Activated naive CD4-positive, alpha-beta T cell treated with anti-CD3 and anti-CD28 coated beads, Interleukin-2, amount 10 ng/mL, durations not matched to agents 7 days and 5 days (primary cell): ENCODE measurements at regions not wholly inside any gene's neighbourhood (a gene's known extent, or its start where the extent isn't known, plus 50 kb on each side); places are given as distances from the start of the nearest gene placed in this dataset.

ENCODE experiments used
- CTCF ChIA-PET: fragments of 350-600 bp; sonication (Branson Sonifier 250); formaldehyde crosslinking; loops from one replicate; lab custom pipeline; 2021; ENCODE audit warnings: antibody characterized with exemption; lab: Charles Lee
- DNase-seq: peaks from one replicate; pipeline ENCODE4 v3.0.0-alpha.2; 2020
- H3K27ac Mint-ChIP-seq: one replicate; pipeline ENCODE4 v1.8.0; 2021; ENCODE audit warnings: mild to moderate bottlenecking, moderate library complexity, mixed read lengths
- H3K27me3 Mint-ChIP-seq: one replicate; pipeline ENCODE4 v1.8.0; 2021; ENCODE audit warnings: mild to moderate bottlenecking, mixed read lengths
- H3K36me3 Mint-ChIP-seq: one replicate; pipeline ENCODE4 v1.8.0; 2021; ENCODE audit warnings: mixed read lengths
- H3K4me1 Mint-ChIP-seq: one replicate; pipeline ENCODE4 v1.8.0; 2021; ENCODE audit warnings: mixed read lengths
- H3K4me3 Mint-ChIP-seq: one replicate; pipeline ENCODE4 v1.8.0; 2021; ENCODE audit warnings: mild to moderate bottlenecking, moderate library complexity, mixed read lengths
- H3K9me3 Mint-ChIP-seq: one replicate; pipeline ENCODE4 v1.8.0; 2021; ENCODE audit warnings: mixed read lengths

DNA sequence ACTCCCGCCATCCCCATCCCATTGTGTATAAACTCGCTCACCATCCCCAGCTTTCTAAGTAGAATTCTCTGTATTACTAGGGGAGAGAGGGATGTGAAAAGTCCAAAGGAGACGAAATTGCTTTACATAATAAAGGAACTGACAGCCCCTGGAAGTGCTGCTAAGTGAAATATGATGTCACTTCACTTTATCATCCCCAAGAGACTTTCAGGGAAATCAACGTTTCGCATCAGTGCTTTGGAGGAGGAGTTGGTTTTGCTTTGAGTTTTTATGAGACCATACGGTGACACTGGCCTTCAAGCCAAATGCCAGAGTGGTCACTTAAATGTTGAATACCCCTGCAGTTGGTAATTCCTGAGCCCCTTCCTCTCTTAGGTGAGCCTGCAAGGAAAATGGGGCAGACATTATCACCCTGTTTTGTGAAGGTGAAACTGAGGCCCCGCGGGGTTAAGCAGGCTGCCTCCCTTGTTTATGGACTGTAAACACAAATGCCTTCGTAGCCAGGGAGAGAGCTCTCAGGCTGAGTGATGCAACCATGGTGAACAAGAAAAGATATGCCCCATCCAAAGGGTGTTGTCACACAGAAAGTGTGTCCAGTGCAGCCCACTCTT, 58.4 kb upstream of the KAZN start:
- Mint-ChIP-seq H3K9me3 (no peaks in the 10 kb centered on the region), H3K27me3 (no peaks in the 10 kb centered on the region), H3K27ac (no peak overlapping the region), H3K4me1 (no peaks in the 10 kb centered on the region), H3K4me3 (no peak overlapping the region), H3K36me3 (no peaks in the 10 kb centered on the region)
- DNase-seq: no peak
- CTCF ChIA-PET: no interaction called here

- Mint-ChIP-seq H3K9me3 (no peaks in the 10 kb centered on the region), H3K36me3 (no peaks in the 10 kb centered on the region), H3K4me3 (no peak overlapping the region), H3K27ac (no peak overlapping the region), H3K4me1 (no peaks in the 10 kb centered on the region), H3K27me3 (no peaks in the 10 kb centered on the region)
- CTCF ChIA-PET: no interaction called here
- DNase-seq: no peak
Observed at GRCh38 chr1:14541348-14541747, 57.1 kb upstream of the KAZN start.

- CTCF ChIA-PET: no interaction called here
- no peaks in the 10 kb centered on the region for H3K9me3 Mint-ChIP-seq
- H3K4me3 Mint-ChIP-seq: no peak overlapping the region
- no peaks in the 10 kb centered on the region for H3K4me1 Mint-ChIP-seq
- no peak overlapping the region for H3K27ac Mint-ChIP-seq
- no peaks in the 10 kb centered on the region for H3K36me3 Mint-ChIP-seq
- no peak for DNase-seq
- no peaks in the 10 kb centered on the region for H3K27me3 Mint-ChIP-seq
Observed at GRCh38 chr1:14543191-14543840, 55.2 kb upstream of the KAZN start.

DNA sequence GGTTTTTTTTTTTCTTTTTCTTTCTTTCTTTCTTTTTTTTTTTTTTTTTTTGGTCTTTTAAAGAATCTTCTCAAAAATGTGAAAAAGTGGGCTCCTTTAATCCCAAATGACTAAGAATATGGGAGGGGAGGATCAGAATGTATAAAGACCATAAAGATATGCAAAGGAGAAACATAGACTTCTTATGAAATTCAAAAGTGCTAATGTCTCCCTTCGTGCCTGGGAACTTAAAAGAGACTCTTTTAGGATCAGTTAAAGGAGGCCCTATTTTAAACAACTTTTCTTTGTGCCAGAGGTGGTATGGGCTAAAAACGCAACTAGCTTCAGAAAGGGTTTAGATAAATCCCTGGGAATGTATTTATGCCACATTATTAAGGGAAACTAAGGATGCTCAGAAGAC, 54.2 kb upstream of the KAZN start:
- Mint-ChIP-seq H3K36me3 (no peaks in the 10 kb centered on the region), H3K27me3 (no peaks in the 10 kb centered on the region), H3K4me3 (no peak overlapping the region), H3K27ac (no peak overlapping the region), H3K9me3 (no peaks in the 10 kb centered on the region), H3K4me1 (no peaks in the 10 kb centered on the region)
- DNase-seq: no peak
- CTCF ChIA-PET: no interaction called here

GRCh38 chr1:14545422-14546025, 53.0 kb upstream of the KAZN start:
- Mint-ChIP-seq H3K27me3 (no peaks in the 10 kb centered on the region), H3K4me1 (no peaks in the 10 kb centered on the region), H3K27ac (no peak overlapping the region), H3K4me3 (no peak overlapping the region), H3K9me3 (no peaks in the 10 kb centered on the region), H3K36me3 (no peaks in the 10 kb centered on the region)
- CTCF ChIA-PET: no interaction called here
- no peak for DNase-seq

GRCh38 chr1:14546416-14546815, 52.1 kb upstream of the KAZN start:
- no peak overlapping the region for H3K27ac Mint-ChIP-seq
- H3K4me3 Mint-ChIP-seq: no peak overlapping the region
- H3K9me3 Mint-ChIP-seq: no peaks in the 10 kb centered on the region
- no peaks in the 10 kb centered on the region for H3K27me3 Mint-ChIP-seq
- CTCF ChIA-PET: no interaction called here
- H3K4me1 Mint-ChIP-seq: no peaks in the 10 kb centered on the region
- no peaks in the 10 kb centered on the region for H3K36me3 Mint-ChIP-seq
- no peak for DNase-seq
